Fibroblast of the aortic adventitia (primary cell): ENCODE measurements at regions not wholly inside any gene's neighbourhood (a gene's known extent, or its start where the extent isn't known, plus 50 kb on each side); places are given as distances from the start of the nearest gene placed in this dataset.

ENCODE experiments used
- DNase-seq: peaks from one replicate; pipeline ENCODE4 v3.0.0-alpha.2; 2010; ENCODE audit warnings: low read depth
- H3K4me3 ChIP-seq: 2 replicates; pipeline ENCODE4 v1.5.1; 2011; ENCODE audit warnings: low read depth, mild to moderate bottlenecking, control low read depth, low read length, moderate library complexity
- CTCF ChIP-seq: IDR thresholded peaks from 2 replicates; pipeline ENCODE4 v1.5.1; 2011; ENCODE audit warnings: mild to moderate bottlenecking, low read length, control low read depth, inconsistent platforms; ENCODE audit not compliant: insufficient read depth

GRCh38 chr4:30912098-30912714 is 192.0 kb downstream of the PCDH7 start:
- no peak for TF ChIP-seq CTCF
- no peak overlapping the region for H3K4me3 ChIP-seq
- peak; percentile 43 for DNase-seq

- no peak overlapping the region for H3K4me3 ChIP-seq
- no peak for DNase-seq
- TF ChIP-seq CTCF, result no peak
Measured at GRCh38 chr4:30916337-30917274, 196.4 kb downstream of the PCDH7 start.

GRCh38 chr4:30917946-30918345 is 197.8 kb downstream of the PCDH7 start:
- no peak for TF ChIP-seq CTCF
- no peak overlapping the region for H3K4me3 ChIP-seq
- DNase-seq, result no peak

- H3K4me3 ChIP-seq, result no peak overlapping the region
- no peak for TF ChIP-seq CTCF
- no peak for DNase-seq
Measured at GRCh38 chr4:30919458-30919857, 199.3 kb downstream of the PCDH7 start.

- DNase-seq, result no peak
- no peak for TF ChIP-seq CTCF
- no peak overlapping the region for H3K4me3 ChIP-seq
Measured at GRCh38 chr4:30920043-30920442, 199.9 kb downstream of the PCDH7 start.

GRCh38 chr4:30922625-30923024 is 202.5 kb downstream of the PCDH7 start:
- no peak for TF ChIP-seq CTCF
- DNase-seq, result no peak
- no peak overlapping the region for H3K4me3 ChIP-seq
